HG03280 (cell line): ENCODE measurements at regions not wholly inside any gene's neighbourhood (a gene's known extent, or its start where the extent isn't known, plus 50 kb on each side); places are given as distances from the start of the nearest gene placed in this dataset.
"Not testable (repeated sequence)": the region's sequence is repeated elsewhere in the genome, so short reads cannot be mapped to it uniquely, and the experiment has no call there.

Experiments
- ATAC-seq: cut with Tn5 transposase; IDR thresholded peaks from one replicate; pipeline ENCODE4 v1.9.1; 2021; ENCODE audit warnings: mild to moderate bottlenecking, moderate library complexity; ENCODE audit not compliant: unreplicated experiment

DNA sequence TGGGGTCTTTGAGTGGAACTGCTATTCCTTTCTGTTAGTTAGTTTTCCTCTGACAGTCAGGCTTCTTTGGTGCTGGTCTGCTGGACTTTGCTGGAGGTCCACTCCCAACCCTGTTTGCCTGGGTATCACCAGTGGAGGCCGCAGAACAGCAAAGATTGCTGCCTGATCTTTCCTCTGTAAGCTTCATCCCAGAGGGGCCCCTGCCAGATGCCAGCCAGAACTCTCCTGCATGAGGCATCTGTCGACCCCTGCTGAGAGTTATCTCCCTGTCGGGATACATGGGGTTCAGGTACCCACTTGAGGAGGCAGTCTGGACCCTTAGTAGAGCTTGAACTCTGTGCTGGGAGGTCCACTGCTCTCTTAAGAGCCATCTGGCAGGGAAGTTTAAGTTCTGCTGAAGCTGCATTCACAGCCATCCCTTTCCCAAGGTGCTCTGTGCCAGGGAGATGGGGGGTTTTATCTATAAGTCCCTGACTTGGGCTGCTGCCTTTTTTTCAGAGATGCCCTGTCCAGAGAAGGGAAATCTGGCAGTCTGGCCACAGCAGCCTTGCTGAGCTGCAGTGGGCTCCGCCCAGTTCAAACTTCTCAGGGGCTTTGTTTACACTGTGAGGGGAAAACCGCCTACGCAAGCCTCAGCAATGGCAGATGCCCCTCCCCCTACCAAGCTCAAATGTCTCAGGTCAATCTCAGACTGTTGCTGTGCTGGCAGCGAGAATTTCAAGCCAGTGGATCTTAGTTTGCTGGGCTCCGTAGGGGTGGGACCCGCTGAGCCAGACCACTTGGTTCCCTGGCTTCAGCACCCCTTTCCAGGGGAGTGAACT lies 89.7 kb upstream of the CDK6 start:
- ATAC-seq = no peak

- no peak for ATAC-seq
Measured at GRCh38 chr7:92924800-92925199, 88.4 kb upstream of the CDK6 start.

GRCh38 chr7:92917230-92917629 lies 80.9 kb upstream of the CDK6 start:
- ATAC-seq = no peak

DNA sequence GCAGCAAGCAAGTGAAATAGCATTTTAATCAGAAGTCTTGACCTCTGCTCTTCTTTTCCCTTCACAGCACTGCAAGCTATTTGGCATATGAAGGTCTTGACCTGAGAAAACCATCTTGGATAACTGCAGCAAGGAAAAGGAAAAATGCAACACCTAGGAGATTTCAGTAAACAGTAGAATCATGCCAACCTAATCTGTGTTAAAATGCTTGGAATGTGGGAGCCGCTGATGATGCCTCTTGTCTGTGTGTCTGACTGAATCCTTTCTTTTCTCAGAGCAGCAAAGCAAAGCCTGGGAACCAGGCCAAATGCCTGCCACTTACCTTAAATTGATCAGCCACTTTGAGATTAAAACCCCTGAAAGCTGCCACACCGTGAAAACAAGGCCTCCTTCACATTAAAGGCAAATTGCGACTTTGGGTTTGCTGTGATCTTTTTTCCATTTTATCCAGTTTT lies 80.4 kb upstream of the CDK6 start:
- ATAC-seq = no peak

GRCh38 chr7:92915348-92915747 lies 79.0 kb upstream of the CDK6 start:
- no peak for ATAC-seq

- ATAC-seq = no peak
Measured at GRCh38 chr7:92914645-92915044, 78.3 kb upstream of the CDK6 start.

DNA sequence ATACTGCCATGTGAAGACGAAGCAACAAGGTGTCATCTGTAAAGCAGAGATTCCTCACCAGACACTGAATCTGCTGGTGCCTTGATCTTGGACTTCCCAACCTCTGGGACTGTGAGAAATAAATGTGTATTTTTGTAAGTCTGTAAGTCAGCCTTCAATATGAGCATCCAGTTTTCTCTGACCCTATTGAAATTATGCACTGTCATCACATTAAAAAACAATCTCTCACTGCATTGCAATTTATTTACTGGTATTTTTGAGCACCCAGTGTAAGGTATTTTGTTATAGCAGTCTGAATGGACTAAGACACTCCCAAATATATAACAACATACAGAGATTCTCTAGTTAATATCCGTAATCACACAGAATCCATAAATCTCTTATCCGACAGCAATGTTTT lies 77.5 kb upstream of the CDK6 start:
- no peak for ATAC-seq

DNA sequence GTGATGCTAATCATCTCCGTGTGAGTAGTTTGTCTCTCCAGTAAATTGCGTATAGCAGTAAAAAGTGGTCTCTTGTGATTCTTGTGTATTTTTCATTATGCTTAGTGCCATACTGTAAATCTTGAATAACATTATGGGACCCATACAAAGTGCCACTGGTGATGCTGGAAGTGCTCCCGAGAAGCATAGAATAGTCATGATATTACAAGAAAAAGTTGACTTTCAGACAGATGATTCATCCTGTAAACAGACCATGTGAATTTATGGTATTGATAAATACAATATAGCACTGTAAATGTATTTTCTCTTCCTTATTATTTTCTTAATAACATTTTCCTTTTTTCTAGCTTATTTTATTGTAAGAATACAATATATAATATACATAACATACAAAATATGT lies 74.6 kb upstream of the CDK6 start:
- ATAC-seq = no peak

GRCh38 chr7:92909686-92910475 lies 73.5 kb upstream of the CDK6 start:
- ATAC-seq = no peak

DNA sequence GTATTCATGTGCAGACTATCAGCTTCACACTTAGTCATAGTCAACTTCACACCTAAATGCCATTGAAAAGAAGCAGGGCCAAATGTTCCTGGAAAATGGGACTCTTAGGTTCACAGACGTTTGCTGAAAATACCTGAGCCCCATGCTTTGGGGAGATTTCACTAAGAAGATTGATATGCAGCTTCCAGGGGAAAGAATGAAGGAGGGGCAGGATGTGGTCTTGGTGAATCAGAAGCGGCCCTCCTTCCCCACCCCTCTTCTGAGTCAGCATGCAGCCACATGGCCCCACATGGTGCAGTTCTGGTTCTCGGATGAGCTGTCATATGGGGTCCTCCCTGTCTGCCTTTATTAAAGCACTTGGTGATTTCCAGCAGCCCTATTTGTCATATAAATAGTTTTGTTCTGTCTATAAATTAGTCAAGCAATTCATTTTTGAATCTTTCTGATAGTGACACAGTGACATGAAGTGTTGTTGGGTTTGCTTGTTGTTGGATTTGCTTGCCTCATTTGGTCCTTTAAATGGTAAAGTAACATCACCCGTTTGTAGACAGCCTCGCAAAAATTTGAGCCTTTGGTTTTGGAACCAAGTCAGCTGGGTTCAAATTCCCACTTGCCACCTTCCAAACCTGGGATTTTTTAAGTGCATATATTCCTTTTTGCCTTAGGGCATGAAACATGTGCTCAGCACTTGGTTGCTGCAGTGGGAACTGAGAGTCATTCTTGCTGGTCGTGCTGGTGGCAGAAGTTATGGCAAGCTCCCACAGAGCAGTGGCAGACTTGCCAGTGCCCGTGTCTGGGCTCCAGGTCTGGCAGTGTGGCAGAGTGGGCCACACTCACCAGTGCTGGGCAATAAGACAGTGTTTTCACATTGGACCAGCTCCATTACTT lies 68.1 kb upstream of the CDK6 start:
- ATAC-seq = peak; percentile 97

DNA sequence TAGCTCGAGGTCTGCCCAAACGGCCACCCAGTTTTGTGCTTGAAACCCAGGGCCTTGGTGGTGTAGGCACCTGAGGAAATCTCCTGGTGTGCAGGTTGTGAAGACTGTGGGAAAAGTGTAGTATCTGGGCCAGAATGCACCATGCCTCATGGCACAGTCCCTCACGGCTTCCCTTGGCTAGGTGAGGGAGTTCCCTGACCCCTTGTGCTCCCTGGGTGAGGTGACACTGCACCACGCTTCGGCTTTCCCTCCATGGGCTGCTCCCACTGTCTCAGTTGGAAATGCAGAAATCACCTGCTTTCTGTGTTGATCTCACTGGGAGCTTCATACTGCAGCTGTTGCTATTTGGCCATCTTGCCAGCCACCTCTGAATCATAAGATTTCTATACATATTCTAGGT lies 62.4 kb upstream of the CDK6 start:
- ATAC-seq = no peak

GRCh38 chr7:92894857-92895256 lies 58.5 kb upstream of the CDK6 start:
- not testable (repeated sequence) for ATAC-seq

- no peak for ATAC-seq
Measured at GRCh38 chr7:92889081-92889480, 52.7 kb upstream of the CDK6 start.
